ENCODE measurements at regions not wholly inside any gene's neighbourhood (a gene's known extent, or its start where the extent isn't known, plus 50 kb on each side); places are given as distances from the start of the nearest gene placed in this dataset.
"Not testable (repeated sequence)": the region's sequence is repeated elsewhere in the genome, so short reads cannot be mapped to it uniquely, and the experiment has no call there.

- no peak overlapping the region for H3K4me3 ChIP-seq (ENCODE audit: control insufficient read depth, low read depth, low read length)
- no peak for DNase-seq (ENCODE audit: low read depth)
- TF ChIP-seq CTCF (IDR thresholded peaks at IDR 0.05; ENCODE audit: control insufficient read depth, insufficient read depth, low read depth, low read length, missing control alignments) = no peak
Observed at GRCh38 chr7:110480964-110481363, 610.0 kb upstream of the LRRN3 start.

DNA sequence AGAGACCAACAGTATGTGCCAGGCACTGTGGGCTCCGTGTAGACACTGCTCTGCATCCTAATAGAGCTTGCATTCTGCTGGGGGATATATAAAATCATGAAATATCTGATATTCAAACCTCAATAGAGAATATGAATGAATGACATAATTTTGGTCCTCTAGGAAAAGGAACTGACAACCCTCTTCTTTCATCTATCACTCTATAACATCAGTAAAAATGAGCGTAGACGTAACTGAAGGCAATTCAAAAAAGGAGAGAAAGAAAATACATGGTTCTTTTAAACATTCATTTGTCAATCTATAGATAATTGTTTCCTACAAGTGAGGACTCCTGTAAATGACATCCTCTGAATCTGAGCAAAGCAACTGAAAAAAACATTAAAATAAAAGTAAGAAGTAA lies 607.4 kb upstream of the LRRN3 start:
- TF ChIP-seq CTCF (IDR thresholded peaks at IDR 0.05; ENCODE audit: control insufficient read depth, insufficient read depth, low read depth, low read length, missing control alignments) = no peak
- no peak for DNase-seq (ENCODE audit: low read depth)
- no peak overlapping the region for H3K4me3 ChIP-seq (ENCODE audit: control insufficient read depth, low read depth, low read length)

GRCh38 chr7:110484356-110484755 lies 606.6 kb upstream of the LRRN3 start:
- no peak overlapping the region for H3K4me3 ChIP-seq (ENCODE audit: control insufficient read depth, low read depth, low read length)
- TF ChIP-seq CTCF (IDR thresholded peaks at IDR 0.05; ENCODE audit: control insufficient read depth, insufficient read depth, low read depth, low read length, missing control alignments) = no peak
- no peak for DNase-seq (ENCODE audit: low read depth)

- TF ChIP-seq CTCF (IDR thresholded peaks at IDR 0.05; ENCODE audit: control insufficient read depth, insufficient read depth, low read depth, low read length, missing control alignments) = no peak
- no peak for DNase-seq (ENCODE audit: low read depth)
- no peak overlapping the region for H3K4me3 ChIP-seq (ENCODE audit: control insufficient read depth, low read depth, low read length)
Observed at GRCh38 chr7:110486549-110486948, 604.4 kb upstream of the LRRN3 start.

DNA sequence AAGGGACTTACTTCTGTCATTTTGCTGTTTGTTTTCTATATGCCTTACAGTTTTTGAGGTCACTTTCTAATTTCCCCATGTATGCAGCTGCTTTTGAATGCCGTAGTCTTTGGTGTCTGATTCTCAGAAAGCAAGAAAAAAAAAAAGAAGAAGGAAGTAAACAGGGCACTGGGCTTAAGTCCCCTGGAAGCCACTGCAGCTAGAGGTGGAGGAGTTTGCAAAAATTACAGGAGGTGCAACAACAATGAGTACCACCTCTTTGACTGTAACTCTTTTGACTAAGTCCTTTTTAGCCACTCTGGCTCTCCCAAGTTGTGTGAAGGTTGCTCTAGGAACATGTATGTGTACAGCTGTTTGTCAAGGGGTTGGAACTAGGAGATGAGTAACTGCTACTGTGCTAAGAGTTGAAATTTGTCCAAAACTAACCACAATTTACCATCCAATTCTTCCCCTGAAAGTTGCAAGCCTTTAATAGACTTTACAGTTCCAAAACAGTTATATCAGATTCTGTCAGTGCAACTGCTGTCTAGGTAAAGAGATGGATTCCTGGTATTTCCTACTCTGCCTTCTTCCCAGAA lies 588.0 kb upstream of the LRRN3 start:
- DNase-seq (ENCODE audit: low read depth) = no peak
- no peak overlapping the region for H3K4me3 ChIP-seq (ENCODE audit: control insufficient read depth, low read depth, low read length)
- no peak for TF ChIP-seq CTCF (IDR thresholded peaks at IDR 0.05; ENCODE audit: control insufficient read depth, insufficient read depth, low read depth, low read length, missing control alignments)

- no peak for TF ChIP-seq CTCF (IDR thresholded peaks at IDR 0.05; ENCODE audit: control insufficient read depth, insufficient read depth, low read depth, low read length, missing control alignments)
Observed at GRCh38 chr7:110507369-110507768, 583.6 kb upstream of the LRRN3 start.

GRCh38 chr7:110507832-110508231 lies 583.1 kb upstream of the LRRN3 start:
- no peak overlapping the region for H3K4me3 ChIP-seq (ENCODE audit: control insufficient read depth, low read depth, low read length)
- TF ChIP-seq CTCF (IDR thresholded peaks at IDR 0.05; ENCODE audit: control insufficient read depth, insufficient read depth, low read depth, low read length, missing control alignments) = no peak
- no peak for DNase-seq (ENCODE audit: low read depth)

More at GRCh38 chr7:110507369-110507768, 583.6 kb upstream of the LRRN3 start:
- DNase-seq (ENCODE audit: low read depth) = no peak
- H3K4me3 ChIP-seq (ENCODE audit: control insufficient read depth, low read depth, low read length) = no peak overlapping the region

DNA sequence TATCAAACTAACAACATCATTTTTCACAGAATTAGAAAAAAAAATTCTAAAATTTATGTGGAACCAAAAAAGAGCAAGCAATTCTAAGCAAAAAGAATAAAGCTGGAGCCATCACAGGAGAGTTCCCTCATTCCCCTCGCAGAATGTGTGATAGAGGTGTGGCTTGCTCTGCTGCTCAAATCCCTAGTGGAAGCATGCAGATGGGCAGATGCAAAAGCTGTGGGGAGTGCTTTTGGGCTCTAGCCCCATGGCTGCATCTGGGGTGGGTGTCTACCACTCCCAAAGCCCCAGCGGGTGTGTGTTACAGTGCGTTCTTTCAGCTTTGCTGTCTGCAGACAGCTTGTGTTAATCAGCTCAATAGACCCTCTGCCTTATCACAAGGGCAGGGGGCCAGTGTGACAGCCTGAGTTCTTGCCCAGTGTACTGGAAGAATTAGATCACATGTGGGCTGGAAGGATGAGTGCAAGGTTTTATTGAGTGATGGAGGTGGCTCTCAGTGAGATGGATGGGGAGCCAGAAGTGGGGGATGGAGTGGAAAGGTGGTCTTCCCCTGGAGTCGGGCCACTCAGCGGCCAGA lies 575.9 kb upstream of the LRRN3 start:
- not testable (repeated sequence) for DNase-seq (ENCODE audit: low read depth); H3K4me3 ChIP-seq (ENCODE audit: control insufficient read depth, low read depth, low read length)

Data from AG09309 (cell line).